ENCODE measurements at regions not wholly inside any gene's neighbourhood (a gene's known extent, or its start where the extent isn't known, plus 50 kb on each side); places are given as distances from the start of the nearest gene placed in this dataset.
"Not testable (repeated sequence)": the region's sequence is repeated elsewhere in the genome, so short reads cannot be mapped to it uniquely, and the experiment has no call there.

- no peak for TF ChIP-seq CTCF (IDR thresholded peaks at IDR 0.05; ENCODE audit: control extremely low read depth, extremely low read depth, low read depth, missing control alignments)
- DNase-seq (ENCODE audit: extremely low spot score): no peak
- ChIA-PET POLR2A (no interaction called here), CTCF (no interaction called here)
Observed at GRCh38 chrX:81390237-81390636, 188.3 kb downstream of the SH3BGRL start.

- no peak for TF ChIP-seq CTCF (IDR thresholded peaks at IDR 0.05; ENCODE audit: control extremely low read depth, extremely low read depth, low read depth, missing control alignments)
- no peak for DNase-seq (ENCODE audit: extremely low spot score)
- CTCF ChIA-PET: no interaction called here
- POLR2A ChIA-PET: no interaction called here
Observed at GRCh38 chrX:81392396-81392795, 190.5 kb downstream of the SH3BGRL start.

GRCh38 chrX:81405781-81406180 lies 203.9 kb downstream of the SH3BGRL start:
- CTCF ChIA-PET: no interaction called here
- POLR2A ChIA-PET: no interaction called here
- DNase-seq (ENCODE audit: extremely low spot score): no peak
- no peak for TF ChIP-seq CTCF (IDR thresholded peaks at IDR 0.05; ENCODE audit: control extremely low read depth, extremely low read depth, low read depth, missing control alignments)

- CTCF ChIA-PET: no interaction called here
Observed at GRCh38 chrX:81411517-81411916, 209.6 kb downstream of the SH3BGRL start.

GRCh38 chrX:81412428-81412827 lies 210.5 kb downstream of the SH3BGRL start:
- ChIA-PET POLR2A (no interaction called here), CTCF (interaction anchor here (1.4 to 1.5 kb wide), 2 partner anchors 10 to 35 kb away, joined by 3 to 4 read pairs; no protein-coding TSS in a partner anchor)
- no peak for TF ChIP-seq CTCF (IDR thresholded peaks at IDR 0.05; ENCODE audit: control extremely low read depth, extremely low read depth, low read depth, missing control alignments)
- DNase-seq (ENCODE audit: extremely low spot score): no peak

More at GRCh38 chrX:81411517-81411916, 209.6 kb downstream of the SH3BGRL start:
- no peak for TF ChIP-seq CTCF (IDR thresholded peaks at IDR 0.05; ENCODE audit: control extremely low read depth, extremely low read depth, low read depth, missing control alignments)
- DNase-seq (ENCODE audit: extremely low spot score): no peak
- POLR2A ChIA-PET: no interaction called here

GRCh38 chrX:81412857-81413256 lies 211.0 kb downstream of the SH3BGRL start:
- CTCF ChIA-PET: interaction anchor here (1.4 to 1.5 kb wide), 2 partner anchors 10 to 35 kb away, joined by 3 to 4 read pairs; no protein-coding TSS in a partner anchor
- POLR2A ChIA-PET: not testable (repeated sequence)

GRCh38 chrX:81414630-81415029 lies 212.7 kb downstream of the SH3BGRL start:
- DNase-seq (ENCODE audit: extremely low spot score): no peak
- ChIA-PET POLR2A (no interaction called here), CTCF (no interaction called here)
- no peak for TF ChIP-seq CTCF (IDR thresholded peaks at IDR 0.05; ENCODE audit: control extremely low read depth, extremely low read depth, low read depth, missing control alignments)

More at GRCh38 chrX:81412857-81413256, 211.0 kb downstream of the SH3BGRL start:
- DNase-seq (ENCODE audit: extremely low spot score): not testable (repeated sequence)

Measured in GM10248 (cell line).